Renal cortex interstitium (tissue), 11 donors: ENCODE measurements at regions not wholly inside any gene's neighbourhood (a gene's known extent, or its start where the extent isn't known, plus 50 kb on each side); places are given as distances from the start of the nearest gene placed in this dataset.
"Not testable (repeated sequence)": the region's sequence is repeated elsewhere in the genome, so short reads cannot be mapped to it uniquely, and the experiment has no call there.

Experiments used
- DNase-seq, 11 donors: peaks; one replicate each; pipeline ENCODE4 v3.0.0-alpha.2; 2013; ENCODE audit warnings: low read depth in 9 of 11, low spot score in 4 of 11; ENCODE audit errors: extremely low read depth in 1 of 11

- not testable (repeated sequence) for DNase-seq
Measured at GRCh38 chr20:54782758-54783157, 307.4 kb downstream of the DOK5 start.

- no peak for DNase-seq
Measured at GRCh38 chr20:54774426-54774825, 299.0 kb downstream of the DOK5 start.

GRCh38 chr20:54773643-54774000 lies 298.2 kb downstream of the DOK5 start:
- no peak for DNase-seq

GRCh38 chr20:54772893-54773642 lies 297.7 kb downstream of the DOK5 start:
- no peak for DNase-seq

DNA sequence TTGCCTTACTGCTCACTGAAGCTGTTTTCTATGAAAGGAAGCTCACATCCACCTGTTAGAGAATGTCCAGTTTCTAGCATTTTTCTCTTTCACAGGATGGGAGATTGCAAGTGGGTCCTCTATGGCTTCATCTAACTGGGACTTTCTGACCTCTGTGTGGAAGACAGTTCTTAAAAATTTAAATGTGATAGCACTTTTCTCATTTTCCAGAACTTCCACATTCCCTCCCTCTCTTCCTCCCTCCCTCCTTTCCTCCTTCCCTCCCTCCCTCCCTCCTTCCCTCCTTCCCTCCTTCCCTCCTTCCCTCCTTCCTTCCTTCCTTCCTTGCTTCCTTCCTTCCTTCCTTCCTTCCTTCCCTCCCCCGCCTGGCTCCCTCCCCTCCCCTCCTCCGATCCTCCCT lies 291.1 kb downstream of the DOK5 start:
- DNase-seq: no peak

GRCh38 chr20:54763366-54763765 lies 288.0 kb downstream of the DOK5 start:
- DNase-seq: no peak

GRCh38 chr20:54759589-54759988 lies 284.2 kb downstream of the DOK5 start:
- no peak for DNase-seq

- DNase-seq: no peak
Measured at GRCh38 chr20:54746796-54747195, 271.4 kb downstream of the DOK5 start.

DNA sequence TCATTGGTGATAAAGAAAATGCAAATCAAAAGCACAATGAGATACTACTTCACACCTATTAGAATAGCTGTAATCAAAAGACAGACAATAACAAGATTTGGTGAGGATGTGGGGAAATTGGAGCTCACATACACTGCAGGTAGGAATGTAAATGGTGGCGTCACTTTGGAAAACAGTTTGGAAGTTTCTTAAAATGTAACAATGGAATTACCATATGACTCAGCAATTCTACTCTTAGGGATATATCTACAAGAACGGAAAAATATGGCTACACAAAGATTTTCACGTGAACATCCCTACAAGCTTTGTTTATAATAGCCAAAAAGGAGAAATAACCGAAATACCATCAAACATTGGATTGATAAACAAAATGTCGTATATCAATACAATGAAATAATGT lies 270.4 kb downstream of the DOK5 start:
- DNase-seq: no peak

GRCh38 chr20:54744097-54744496 lies 268.7 kb downstream of the DOK5 start:
- DNase-seq: no peak

- DNase-seq: no peak
Measured at GRCh38 chr20:54742193-54742592, 266.8 kb downstream of the DOK5 start.

GRCh38 chr20:54736421-54736820 lies 261.0 kb downstream of the DOK5 start:
- no peak for DNase-seq

- DNase-seq: no peak
Measured at GRCh38 chr20:54733687-54734086, 258.3 kb downstream of the DOK5 start.

DNA sequence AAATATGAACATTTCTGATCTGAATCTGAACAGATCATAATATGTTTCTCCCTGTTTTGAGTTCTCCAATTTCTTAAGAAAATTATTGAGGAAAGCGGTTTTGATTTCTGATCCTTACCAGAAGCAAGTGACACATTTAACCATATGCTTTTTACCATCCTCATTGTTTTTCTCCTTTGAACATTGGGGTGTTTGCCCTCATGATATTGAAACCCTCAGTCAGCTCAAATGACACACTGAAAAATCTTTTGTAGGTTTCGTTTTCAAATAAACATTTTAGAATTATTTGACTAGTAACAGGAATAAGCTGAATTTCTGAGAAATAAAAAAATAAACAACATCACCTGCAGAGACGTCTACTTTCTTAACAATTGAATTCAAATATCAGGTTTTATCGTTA lies 252.1 kb downstream of the DOK5 start:
- DNase-seq: no peak

DNA sequence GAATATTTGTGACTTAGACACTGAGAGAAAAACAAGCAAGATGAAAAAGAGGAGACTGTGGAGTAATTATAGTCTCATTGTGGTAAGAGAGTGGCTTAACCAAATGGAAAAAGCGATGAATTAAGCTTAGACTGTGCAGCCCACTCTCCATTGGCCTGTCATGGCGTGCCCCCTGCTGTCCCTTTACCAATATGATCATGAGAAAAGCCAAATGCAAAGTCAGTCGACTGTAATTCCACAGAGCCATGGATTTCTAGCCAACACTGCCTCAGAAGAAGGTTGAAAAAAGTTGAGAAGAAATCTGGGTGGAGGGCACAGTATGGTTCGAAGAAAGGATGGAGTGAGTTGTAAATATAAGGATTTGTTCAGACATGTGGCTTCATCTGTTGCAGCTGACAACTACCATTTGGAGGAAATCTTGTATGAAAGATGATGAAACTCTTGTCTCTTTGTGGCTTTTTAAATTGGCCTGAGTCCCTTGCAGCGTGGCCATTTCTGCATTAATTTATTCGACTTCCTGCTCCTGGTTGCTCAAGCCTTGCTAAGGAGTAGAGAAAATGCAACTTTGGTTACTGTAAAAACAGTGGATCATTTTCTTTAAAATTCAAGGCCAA lies 251.4 kb downstream of the DOK5 start:
- no peak for DNase-seq

GRCh38 chr20:54725266-54725665 lies 249.9 kb downstream of the DOK5 start:
- DNase-seq: not testable (repeated sequence)

GRCh38 chr20:54723723-54724122 lies 248.3 kb downstream of the DOK5 start:
- no peak for DNase-seq

DNA sequence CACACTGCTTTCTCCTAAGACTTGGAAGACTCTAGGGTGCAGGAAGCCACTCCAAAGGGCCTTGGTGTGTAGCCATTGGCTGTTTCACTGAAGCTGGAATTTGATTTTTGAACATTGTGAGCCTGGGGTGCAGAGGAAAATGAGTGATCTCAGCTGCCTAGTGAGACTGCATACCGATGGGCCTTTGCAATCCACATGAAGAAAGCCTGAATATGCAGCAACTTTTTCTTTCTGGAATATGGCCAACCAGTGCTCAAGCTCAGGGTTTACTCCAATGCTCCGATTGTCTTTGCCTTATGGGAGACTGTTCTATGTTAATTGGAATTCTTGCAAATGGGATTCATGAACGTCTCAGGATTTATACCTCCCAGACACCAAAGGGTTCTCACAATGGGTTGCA lies 242.6 kb downstream of the DOK5 start:
- peak in 3 of 11 donors; percentile 15 to 18 (median 17) for DNase-seq

- DNase-seq: no peak
Measured at GRCh38 chr20:54716790-54717189, 241.4 kb downstream of the DOK5 start.

- DNase-seq: no peak
Measured at GRCh38 chr20:54716174-54716747, 240.9 kb downstream of the DOK5 start.

DNA sequence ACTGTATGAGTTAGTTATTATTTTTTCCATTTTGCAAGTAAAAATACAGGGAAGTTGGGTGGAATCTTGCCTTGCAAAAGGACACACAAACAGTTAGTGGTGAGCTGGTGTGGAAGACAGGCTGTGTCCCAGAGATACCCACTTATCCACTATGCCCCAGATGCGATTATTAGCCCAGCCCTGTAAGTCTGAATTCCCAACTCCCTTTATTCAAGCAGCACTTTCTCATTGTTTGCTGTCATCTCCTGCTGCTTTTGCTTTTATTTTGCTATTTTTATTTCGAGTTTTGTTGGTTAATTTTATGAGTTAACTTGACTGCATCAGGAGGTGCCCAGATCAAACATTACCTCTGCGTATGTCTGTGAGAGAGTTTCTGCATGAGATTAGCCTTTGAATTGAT lies 239.4 kb downstream of the DOK5 start:
- DNase-seq: no peak
